ENCODE measurements at regions not wholly inside any gene's neighbourhood (a gene's known extent, or its start where the extent isn't known, plus 50 kb on each side); places are given as distances from the start of the nearest gene placed in this dataset.

GRCh38 chr5:45195026-45195425, 386.3 kb downstream of the MRPS30 start:
- no peak overlapping the region for H3K27ac Mint-ChIP-seq (ENCODE audit: unreplicated experiment)
- H3K4me3 Mint-ChIP-seq (ENCODE audit: unreplicated experiment), result no peak overlapping the region
- H3K9me3 Mint-ChIP-seq (ENCODE audit: unreplicated experiment), result no peaks in the 10 kb centered on the region
- no peaks in the 10 kb centered on the region for H3K27me3 Mint-ChIP-seq (ENCODE audit: unreplicated experiment)
- H3K4me1 Mint-ChIP-seq (ENCODE audit: low read depth, unreplicated experiment), result peaks cover 2% of the 10 kb centered on the region
- no peaks in the 10 kb centered on the region for H3K36me3 Mint-ChIP-seq (ENCODE audit: unreplicated experiment)
- no peak for DNase-seq
- no peak for TF ChIP-seq CTCF (IDR thresholded peaks at IDR 0.05; ENCODE audit: partially characterized antibody, unreplicated experiment)
